Cerebellar cortex (tissue), 1 donor: ENCODE measurements at regions not wholly inside any gene's neighbourhood (a gene's known extent, or its start where the extent isn't known, plus 50 kb on each side); places are given as distances from the start of the nearest gene placed in this dataset.

Experiments
- DNase-seq: peaks from one replicate; pipeline ENCODE4 v3.0.0-alpha.2; 2015; ENCODE audit warnings: low spot score

- DNase-seq = no peak
Observed at GRCh38 chr3:17945018-17945798, 202.8 kb upstream of the TBC1D5 start.

- no peak for DNase-seq
Observed at GRCh38 chr3:17942856-17943255, 200.4 kb upstream of the TBC1D5 start.

DNA sequence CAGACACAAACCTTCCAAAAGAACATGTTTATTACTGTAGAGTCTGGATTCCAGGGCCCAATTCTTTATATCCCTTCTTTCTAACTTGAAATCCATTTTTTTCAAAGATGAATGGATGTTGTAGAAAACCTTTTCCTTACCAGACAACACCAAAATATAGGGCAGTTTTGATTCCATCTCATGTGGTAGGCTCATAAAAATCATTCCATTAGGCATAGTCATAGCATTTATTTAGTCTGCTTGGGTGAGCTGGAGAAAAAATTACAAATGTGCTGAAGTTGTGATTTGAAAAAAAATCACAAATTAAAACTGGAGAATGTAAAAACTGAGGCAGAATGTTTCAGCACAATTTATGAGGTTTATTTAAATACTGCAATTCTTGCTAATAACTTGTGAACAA lies 199.3 kb upstream of the TBC1D5 start:
- DNase-seq = no peak

DNA sequence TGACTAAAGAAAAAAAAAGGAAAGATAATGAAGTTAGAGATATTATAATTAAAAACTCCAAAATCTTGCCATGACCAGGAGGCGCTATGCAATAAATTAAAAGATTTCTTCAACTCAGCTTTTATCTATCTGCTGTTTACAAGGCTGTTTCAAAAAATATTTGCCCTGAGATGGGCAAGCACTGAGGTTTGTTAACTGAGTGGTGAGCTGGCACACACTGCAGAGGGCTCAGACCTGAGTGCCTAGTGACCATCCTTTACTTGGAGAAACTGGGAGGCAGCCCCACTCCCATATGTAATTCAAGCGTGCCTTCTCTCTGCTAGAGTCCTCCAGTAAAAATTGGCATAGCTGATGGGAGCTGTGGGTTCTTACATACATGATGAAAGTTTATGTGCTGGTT lies 198.7 kb upstream of the TBC1D5 start:
- DNase-seq = no peak

DNA sequence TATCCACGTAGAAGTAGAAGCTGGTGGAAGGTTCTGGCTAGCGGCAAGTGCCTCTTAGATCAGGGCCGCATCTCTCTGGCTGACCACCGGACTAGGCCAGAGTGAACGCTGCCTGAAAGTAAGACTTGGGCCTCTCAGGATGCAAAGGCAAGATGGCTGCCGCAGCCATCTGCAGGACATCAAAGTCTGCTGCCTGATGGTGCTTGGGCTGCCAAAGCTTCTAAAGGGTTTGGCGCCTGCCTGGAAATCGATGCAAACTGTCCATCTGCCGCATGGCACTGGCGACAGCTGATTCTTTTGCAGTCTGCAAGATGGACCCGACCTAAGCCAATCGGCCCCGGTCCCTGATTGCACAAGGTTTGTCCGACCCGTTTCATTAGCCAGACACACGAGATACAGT lies 196.7 kb upstream of the TBC1D5 start:
- no peak for DNase-seq

GRCh38 chr3:17938313-17938712 lies 195.9 kb upstream of the TBC1D5 start:
- DNase-seq = no peak

- no peak for DNase-seq
Observed at GRCh38 chr3:17936736-17937480, 194.5 kb upstream of the TBC1D5 start.

GRCh38 chr3:17935222-17935621 lies 192.8 kb upstream of the TBC1D5 start:
- DNase-seq = no peak

DNA sequence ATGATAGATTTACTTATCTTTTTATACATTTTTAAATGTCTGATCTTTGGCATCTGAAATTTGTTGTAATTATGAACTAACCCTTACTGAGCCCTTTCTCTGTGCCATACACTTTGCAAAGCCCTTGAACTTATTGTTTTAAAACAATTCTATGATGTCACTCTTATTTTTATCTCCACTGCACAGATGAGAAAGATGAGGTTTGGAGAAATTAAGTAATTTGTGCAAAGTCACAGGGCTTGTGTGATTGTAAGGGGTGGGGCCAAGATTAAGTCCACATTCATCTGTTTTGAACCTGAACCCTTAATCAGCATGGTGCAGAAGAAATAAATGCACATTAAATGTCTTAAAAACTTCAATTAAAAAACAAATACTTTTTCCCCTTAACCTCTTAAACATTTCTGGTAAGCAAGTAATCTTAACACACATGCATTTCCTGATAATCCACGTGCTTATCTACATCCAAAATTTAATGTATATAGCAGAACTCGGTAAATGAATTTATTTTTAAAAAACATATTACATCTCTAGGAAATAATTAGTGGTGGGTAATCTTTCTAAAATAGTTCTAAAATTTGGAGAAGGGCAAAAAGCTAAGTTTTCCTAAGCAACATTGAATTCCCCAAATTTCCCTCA lies 189.8 kb upstream of the TBC1D5 start:
- no peak for DNase-seq

GRCh38 chr3:17931131-17931530 lies 188.7 kb upstream of the TBC1D5 start:
- no peak for DNase-seq

DNA sequence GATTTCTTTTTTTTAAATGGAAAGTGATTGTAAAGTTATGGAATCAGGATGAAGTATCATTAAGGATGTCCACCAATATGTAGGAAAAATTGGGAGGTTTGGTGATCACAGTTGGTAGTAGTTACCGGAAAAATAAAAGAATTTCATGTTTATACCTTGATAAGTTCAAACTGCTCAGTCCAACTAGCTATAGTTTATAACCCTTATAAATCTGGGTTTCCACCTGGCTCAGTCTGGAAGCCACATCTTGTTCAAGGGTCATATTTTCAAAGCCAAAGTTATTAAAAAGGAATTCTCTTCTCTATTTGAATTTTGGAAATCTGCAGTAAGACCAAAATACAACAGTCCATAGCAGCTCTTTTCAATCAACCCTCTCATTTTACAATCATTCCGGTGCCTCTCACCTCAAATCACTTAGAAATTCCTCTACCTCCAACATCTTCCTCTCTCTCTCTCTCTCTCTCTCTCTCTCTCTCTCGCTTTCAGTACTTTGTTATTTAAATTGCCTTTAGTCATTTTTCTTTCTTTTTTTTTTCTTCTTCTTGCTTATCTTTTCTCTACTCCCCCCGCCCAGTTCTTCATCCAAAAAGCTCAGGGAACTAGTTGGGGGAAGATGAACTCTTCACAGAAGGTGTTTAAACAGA lies 186.2 kb upstream of the TBC1D5 start:
- DNase-seq = no peak

- no peak for DNase-seq
Observed at GRCh38 chr3:17927036-17927435, 184.6 kb upstream of the TBC1D5 start.

DNA sequence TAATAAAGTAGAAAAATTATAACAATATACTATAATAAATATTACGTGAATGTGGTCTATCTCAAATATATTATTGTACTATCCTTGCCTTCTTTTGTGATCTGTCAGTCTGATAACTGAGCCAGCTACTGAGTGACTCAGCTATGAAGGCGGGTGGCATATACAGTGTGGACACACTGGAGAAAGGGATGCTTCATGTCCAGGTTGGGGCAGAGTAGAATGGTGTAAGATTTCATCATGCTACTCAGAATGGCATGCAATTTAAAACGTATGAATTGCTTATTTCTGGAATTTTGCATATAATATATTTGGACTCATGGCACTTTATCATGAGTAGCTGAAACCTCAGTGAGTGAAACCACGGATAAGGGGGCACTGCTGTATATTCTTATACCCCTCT lies 172.9 kb upstream of the TBC1D5 start:
- no peak for DNase-seq

DNA sequence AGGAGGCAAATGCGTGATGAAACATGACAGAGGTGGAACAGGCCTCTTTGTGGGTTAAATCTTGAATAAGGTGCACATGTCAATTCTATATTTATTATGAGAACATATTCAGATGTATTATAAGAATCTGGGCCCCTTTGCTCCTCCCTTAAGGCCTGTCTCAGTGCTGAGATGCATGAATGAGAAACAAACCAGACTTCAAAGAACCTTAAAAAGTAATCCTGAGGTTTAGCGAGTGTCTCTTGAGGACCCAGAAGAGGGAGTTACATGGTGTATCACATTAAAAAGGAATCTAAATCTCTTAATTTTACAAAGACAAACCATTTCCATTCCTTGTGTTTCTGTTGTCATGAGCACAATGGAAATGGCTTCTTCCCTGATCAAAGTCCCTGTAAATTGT lies 170.9 kb upstream of the TBC1D5 start:
- no peak for DNase-seq

DNA sequence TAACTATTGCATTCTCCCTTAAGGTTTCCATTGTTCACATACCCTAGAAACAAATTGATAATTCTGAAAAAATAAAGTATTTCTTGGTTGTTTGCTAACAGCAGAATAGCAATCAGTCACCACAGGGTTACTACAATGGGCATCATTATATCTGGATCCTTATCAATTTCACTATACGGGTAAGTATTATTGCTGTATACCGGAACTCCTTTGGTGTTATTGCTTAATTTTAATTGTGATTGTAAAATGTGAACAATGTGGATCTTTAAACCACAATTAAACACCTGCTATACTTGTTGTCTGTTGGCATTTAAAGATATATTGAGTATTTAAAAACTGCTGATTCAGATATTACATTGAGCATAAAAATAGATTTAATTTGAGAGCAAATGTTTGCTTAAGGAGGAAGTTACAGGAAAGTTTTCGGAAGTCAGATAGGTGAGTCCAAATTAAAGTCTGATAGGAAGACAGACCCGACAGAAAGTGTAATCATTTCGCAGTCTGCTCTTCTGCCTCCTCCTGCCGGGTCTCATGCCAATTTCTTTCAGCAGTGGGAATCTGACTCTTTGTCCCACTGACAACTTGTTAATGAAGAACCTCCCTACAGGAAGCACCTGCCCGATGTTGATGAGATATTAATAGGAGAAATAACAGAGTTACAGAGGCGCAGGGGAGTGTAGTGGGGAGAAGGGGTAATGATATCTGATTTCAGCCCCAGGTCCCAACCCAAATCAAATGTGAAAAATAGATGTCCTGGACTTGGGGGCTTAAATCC lies 169.7 kb upstream of the TBC1D5 start:
- DNase-seq = no peak

- no peak for DNase-seq
Observed at GRCh38 chr3:17910922-17911321, 168.5 kb upstream of the TBC1D5 start.

GRCh38 chr3:17909714-17910113 lies 167.3 kb upstream of the TBC1D5 start:
- no peak for DNase-seq

GRCh38 chr3:17908399-17909191 lies 166.2 kb upstream of the TBC1D5 start:
- DNase-seq = no peak

DNA sequence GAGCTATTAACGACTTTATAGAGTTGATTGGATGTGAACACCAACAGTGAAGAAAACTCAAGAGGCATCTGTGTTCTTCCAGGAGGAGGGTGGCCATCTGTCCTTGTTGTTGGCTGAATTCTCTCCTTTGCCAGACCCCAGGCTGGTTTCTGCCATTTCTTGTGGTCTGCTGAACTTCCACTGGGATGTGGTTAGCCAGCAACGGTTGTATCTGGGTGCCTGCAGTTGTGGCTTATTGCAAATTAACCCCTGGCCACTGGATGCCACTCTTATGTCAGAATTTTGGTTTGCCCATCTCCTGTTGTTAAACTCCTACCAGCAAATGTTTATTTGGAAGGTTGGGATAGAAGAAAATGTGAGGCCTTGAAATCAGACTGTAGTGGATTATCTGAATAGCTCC lies 163.6 kb upstream of the TBC1D5 start:
- no peak for DNase-seq

GRCh38 chr3:17901893-17902292 lies 159.5 kb upstream of the TBC1D5 start:
- DNase-seq = no peak

DNA sequence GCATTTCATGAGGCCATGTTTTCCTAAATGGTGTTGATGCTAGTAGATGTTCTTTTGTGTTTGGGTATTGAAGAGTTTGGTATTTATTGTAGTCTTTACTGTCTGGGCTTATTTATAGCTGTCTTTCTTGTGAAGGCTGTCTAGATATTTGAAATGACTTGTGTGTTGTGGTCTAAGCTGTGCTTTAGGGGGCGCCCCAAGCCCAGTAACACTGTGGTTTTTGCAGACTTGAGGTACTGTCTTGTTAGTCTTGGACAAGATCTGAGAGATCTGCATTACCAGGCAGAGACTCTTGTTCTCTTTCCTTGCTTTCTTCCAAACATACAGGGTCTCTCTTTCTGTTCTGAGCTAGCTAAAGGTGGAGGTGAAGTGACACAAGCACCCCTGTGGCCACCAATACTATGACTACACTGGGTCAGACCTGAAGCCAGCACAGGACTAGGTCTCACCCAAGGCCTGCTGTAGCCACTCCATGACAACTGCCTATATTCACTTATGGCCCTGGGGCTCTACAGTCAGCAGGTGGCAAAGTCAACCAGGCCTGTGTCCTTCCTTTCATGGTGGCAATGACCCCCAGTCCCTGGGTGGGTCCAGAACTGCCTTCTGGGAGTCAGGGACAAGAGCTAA lies 152.1 kb upstream of the TBC1D5 start:
- DNase-seq = peak; percentile 22
